OCI-LY1 (cell line): ENCODE measurements at regions not wholly inside any gene's neighbourhood (a gene's known extent, or its start where the extent isn't known, plus 50 kb on each side); places are given as distances from the start of the nearest gene placed in this dataset.

ENCODE experiments used
- CTCF ChIP-seq: fragments of 200-600 bp; sonication (generic), shearing (Covaris generic); IDR thresholded peaks from 2 replicates; pipeline ENCODE4 v1.5.1; 2017; ENCODE audit warnings: mild to moderate bottlenecking, antibody characterized with exemption, low read length, moderate library complexity, mixed read lengths
- EZH2 ChIP-seq: fragments of 200-600 bp; sonication (generic), shearing (Covaris generic); IDR thresholded peaks from 2 replicates; pipeline ENCODE4 v1.8.0; 2017; ENCODE audit warnings: borderline replicate concordance, mixed run types, mild to moderate bottlenecking, antibody characterized with exemption, low read length, moderate library complexity, mixed read lengths

GRCh38 chr2:128489526-128490273 lies 171.0 kb upstream of the HS6ST1 start:
- TF ChIP-seq CTCF: no peak
- TF ChIP-seq EZH2: no peak
